ENCODE measurements at regions not wholly inside any gene's neighbourhood (a gene's known extent, or its start where the extent isn't known, plus 50 kb on each side); places are given as distances from the start of the nearest gene placed in this dataset.

DNA sequence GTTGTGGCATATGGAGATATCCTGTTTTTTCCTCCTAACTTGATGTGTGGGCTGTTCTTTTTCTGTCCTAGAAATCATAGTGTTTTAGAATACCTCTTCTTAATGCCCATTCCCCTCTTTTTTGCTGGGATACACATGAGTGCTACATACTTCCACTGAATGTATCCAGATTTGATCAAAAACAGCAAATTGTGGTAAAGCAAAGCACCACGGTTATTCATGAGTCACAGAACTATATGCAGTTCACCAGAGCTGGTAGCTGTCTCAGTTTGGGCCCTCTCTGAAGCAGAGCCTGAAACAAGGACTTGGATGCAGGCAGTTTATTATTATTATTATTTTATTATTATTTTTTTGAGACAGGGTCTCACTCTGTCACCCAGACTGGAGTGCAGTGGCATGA lies 69.9 kb upstream of the CTLA4 start (continued):
- no peak for TF ChIP-seq ZFP3 (CRISPR knock-in tag; IDR thresholded peaks at IDR 0.05)
- TF ChIP-seq CSDC2 (CRISPR knock-in tag; IDR thresholded peaks at IDR 0.05): no peak
- TF ChIP-seq, protein P1, sequence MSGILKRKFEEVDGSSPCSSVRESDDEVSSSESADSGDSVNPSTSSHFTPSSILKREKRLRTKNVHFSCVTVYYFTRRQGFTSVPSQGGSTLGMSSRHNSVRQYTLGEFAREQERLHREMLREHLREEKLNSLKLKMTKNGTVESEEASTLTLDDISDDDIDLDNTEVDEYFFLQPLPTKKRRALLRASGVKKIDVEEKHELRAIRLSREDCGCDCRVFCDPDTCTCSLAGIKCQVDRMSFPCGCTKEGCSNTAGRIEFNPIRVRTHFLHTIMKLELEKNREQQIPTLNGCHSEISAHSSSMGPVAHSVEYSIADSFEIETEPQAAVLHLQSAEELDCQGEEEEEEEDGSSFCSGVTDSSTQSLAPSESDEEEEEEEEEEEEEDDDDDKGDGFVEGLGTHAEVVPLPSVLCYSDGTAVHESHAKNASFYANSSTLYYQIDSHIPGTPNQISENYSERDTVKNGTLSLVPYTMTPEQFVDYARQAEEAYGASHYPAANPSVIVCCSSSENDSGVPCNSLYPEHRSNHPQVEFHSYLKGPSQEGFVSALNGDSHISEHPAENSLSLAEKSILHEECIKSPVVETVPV (CRISPR knock-in tag; IDR thresholded peaks at IDR 0.05): no peak
- no peak for TF ChIP-seq GLIS3 (CRISPR knock-in tag; IDR thresholded peaks at IDR 0.05)
- no peak for TF ChIP-seq ARNTL (CRISPR knock-in tag; IDR thresholded peaks at IDR 0.05; ENCODE audit: borderline replicate concordance, low read depth)
- no peak for TF ChIP-seq ZNF565 (CRISPR knock-in tag; conservative IDR thresholded peaks at IDR 0.05; ENCODE audit: low read depth)

DNA sequence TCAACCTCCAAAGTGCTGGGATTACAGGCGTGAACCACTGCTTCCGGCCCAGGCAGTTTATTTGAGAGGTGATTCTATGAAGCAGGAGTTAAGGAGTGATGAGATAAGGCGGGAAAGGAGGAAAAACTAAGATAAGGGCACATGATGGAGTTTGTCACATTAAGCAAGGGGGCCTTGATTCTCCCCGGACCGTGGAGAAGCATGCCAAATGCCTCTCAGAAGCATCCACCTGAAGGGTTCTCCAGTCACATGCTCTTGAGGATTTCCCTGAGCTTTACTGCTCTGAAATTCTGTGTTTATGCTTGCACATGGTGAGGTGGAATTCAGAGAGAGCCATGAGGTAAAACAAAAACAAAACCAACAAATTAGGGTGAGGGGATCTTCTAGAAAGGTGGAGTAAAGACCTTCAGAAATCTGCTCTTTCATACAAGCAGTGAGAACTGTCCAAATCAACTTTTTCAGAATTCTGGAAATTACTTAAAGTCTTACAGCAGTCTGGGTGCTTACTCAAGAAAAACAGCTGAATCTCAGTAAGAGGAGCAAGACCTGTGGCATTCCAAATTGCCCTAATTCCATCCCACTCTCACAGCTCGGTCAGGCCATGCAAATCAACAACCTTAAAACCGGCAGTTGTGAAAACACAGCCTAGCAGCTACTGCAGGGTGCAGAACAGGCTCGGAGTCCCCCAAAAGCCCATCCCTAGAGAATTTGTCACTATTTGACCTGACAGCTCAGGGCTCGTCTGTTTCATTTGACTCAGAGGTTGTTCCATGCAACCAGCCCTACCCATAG lies 69.1 kb upstream of the CTLA4 start:
- no peak for TF ChIP-seq CSDC2 (CRISPR knock-in tag; IDR thresholded peaks at IDR 0.05)
- TF ChIP-seq, protein P2, sequence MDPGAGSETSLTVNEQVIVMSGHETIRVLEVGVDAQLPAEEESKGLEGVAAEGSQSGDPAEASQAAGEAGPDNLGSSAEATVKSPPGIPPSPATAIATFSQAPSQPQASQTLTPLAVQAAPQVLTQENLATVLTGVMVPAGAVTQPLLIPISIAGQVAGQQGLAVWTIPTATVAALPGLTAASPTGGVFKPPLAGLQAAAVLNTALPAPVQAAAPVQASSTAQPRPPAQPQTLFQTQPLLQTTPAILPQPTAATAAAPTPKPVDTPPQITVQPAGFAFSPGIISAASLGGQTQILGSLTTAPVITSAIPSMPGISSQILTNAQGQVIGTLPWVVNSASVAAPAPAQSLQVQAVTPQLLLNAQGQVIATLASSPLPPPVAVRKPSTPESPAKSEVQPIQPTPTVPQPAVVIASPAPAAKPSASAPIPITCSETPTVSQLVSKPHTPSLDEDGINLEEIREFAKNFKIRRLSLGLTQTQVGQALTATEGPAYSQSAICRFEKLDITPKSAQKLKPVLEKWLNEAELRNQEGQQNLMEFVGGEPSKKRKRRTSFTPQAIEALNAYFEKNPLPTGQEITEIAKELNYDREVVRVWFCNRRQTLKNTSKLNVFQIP (CRISPR knock-in tag; IDR thresholded peaks at IDR 0.05; ENCODE audit: borderline replicate concordance, low read depth): no peak
- TF ChIP-seq BACH2 (CRISPR knock-in tag; IDR thresholded peaks at IDR 0.05; ENCODE audit: borderline replicate concordance): no peak
- TF ChIP-seq, protein P3, sequence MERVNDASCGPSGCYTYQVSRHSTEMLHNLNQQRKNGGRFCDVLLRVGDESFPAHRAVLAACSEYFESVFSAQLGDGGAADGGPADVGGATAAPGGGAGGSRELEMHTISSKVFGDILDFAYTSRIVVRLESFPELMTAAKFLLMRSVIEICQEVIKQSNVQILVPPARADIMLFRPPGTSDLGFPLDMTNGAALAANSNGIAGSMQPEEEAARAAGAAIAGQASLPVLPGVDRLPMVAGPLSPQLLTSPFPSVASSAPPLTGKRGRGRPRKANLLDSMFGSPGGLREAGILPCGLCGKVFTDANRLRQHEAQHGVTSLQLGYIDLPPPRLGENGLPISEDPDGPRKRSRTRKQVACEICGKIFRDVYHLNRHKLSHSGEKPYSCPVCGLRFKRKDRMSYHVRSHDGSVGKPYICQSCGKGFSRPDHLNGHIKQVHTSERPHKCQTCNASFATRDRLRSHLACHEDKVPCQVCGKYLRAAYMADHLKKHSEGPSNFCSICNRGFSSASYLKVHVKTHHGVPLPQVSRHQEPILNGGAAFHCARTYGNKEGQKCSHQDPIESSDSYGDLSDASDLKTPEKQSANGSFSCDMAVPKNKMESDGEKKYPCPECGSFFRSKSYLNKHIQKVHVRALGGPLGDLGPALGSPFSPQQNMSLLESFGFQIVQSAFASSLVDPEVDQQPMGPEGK (CRISPR knock-in tag; IDR thresholded peaks at IDR 0.05; ENCODE audit: borderline replicate concordance): no peak
- no peak for TF ChIP-seq ZNF8 (CRISPR knock-in tag; IDR thresholded peaks at IDR 0.05)
- no peak for TF ChIP-seq RARB (CRISPR knock-in tag; IDR thresholded peaks at IDR 0.05)
- TF ChIP-seq, protein P4, sequence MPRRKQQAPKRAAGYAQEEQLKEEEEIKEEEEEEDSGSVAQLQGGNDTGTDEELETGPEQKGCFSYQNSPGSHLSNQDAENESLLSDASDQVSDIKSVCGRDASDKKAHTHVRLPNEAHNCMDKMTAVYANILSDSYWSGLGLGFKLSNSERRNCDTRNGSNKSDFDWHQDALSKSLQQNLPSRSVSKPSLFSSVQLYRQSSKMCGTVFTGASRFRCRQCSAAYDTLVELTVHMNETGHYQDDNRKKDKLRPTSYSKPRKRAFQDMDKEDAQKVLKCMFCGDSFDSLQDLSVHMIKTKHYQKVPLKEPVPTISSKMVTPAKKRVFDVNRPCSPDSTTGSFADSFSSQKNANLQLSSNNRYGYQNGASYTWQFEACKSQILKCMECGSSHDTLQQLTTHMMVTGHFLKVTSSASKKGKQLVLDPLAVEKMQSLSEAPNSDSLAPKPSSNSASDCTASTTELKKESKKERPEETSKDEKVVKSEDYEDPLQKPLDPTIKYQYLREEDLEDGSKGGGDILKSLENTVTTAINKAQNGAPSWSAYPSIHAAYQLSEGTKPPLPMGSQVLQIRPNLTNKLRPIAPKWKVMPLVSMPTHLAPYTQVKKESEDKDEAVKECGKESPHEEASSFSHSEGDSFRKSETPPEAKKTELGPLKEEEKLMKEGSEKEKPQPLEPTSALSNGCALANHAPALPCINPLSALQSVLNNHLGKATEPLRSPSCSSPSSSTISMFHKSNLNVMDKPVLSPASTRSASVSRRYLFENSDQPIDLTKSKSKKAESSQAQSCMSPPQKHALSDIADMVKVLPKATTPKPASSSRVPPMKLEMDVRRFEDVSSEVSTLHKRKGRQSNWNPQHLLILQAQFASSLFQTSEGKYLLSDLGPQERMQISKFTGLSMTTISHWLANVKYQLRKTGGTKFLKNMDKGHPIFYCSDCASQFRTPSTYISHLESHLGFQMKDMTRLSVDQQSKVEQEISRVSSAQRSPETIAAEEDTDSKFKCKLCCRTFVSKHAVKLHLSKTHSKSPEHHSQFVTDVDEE (CRISPR knock-in tag; IDR thresholded peaks at IDR 0.05): no peak
- TF ChIP-seq ZNF565 (CRISPR knock-in tag; conservative IDR thresholded peaks at IDR 0.05; ENCODE audit: low read depth): no peak
- TF ChIP-seq ISL1 (CRISPR knock-in tag; IDR thresholded peaks at IDR 0.05): no peak
- no peak for TF ChIP-seq SNAI2 (CRISPR knock-in tag; IDR thresholded peaks at IDR 0.05)
- TF ChIP-seq, protein P1 (CRISPR knock-in tag; IDR thresholded peaks at IDR 0.05): no peak
- TF ChIP-seq TCF4 (CRISPR knock-in tag; IDR thresholded peaks at IDR 0.05; ENCODE audit: borderline replicate concordance): no peak
- no peak for TF ChIP-seq ZC3H10 (CRISPR knock-in tag; IDR thresholded peaks at IDR 0.05)
- TF ChIP-seq, protein P5, sequence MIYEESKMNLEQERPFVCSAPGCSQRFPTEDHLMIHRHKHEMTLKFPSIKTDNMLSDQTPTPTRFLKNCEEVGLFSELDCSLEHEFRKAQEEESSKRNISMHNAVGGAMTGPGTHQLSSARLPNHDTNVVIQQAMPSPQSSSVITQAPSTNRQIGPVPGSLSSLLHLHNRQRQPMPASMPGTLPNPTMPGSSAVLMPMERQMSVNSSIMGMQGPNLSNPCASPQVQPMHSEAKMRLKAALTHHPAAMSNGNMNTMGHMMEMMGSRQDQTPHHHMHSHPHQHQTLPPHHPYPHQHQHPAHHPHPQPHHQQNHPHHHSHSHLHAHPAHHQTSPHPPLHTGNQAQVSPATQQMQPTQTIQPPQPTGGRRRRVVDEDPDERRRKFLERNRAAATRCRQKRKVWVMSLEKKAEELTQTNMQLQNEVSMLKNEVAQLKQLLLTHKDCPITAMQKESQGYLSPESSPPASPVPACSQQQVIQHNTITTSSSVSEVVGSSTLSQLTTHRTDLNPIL (CRISPR knock-in tag; IDR thresholded peaks at IDR 0.05; ENCODE audit: low read depth): no peak
- ATAC-seq: no peak

DNA sequence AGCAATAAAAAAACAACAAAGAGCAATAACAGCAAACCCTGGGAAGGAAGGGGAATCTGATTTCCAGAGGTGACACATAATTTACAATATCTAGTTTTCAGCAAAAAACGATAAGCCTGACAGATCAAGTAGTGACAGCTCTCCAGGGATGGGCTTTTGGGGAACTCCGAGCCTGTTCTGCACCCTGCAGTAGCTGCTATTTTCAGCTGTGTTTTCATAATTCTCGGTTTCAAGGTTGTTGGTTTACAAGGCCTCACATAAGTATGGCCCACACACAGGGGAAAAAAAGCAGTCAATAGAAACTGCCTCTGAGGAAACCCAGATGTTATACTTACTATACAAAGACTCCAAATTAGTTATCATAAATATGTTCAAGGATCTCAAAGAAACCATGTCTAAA lies 67.7 kb upstream of the CTLA4 start:
- no peak for ATAC-seq
- TF ChIP-seq ESRRG (CRISPR knock-in tag; IDR thresholded peaks at IDR 0.05) (no peak), BACH2 (CRISPR knock-in tag; IDR thresholded peaks at IDR 0.05; ENCODE audit: borderline replicate concordance) (no peak), ISL1 (CRISPR knock-in tag; IDR thresholded peaks at IDR 0.05) (no peak), ZFP3 (CRISPR knock-in tag; IDR thresholded peaks at IDR 0.05) (no peak), RARB (CRISPR knock-in tag; IDR thresholded peaks at IDR 0.05) (no peak), CSDC2 (CRISPR knock-in tag; IDR thresholded peaks at IDR 0.05) (no peak)
- TF ChIP-seq, protein P1 (CRISPR knock-in tag; IDR thresholded peaks at IDR 0.05): no peak
- TF ChIP-seq, protein P4 (CRISPR knock-in tag; IDR thresholded peaks at IDR 0.05): no peak
- TF ChIP-seq, protein P2 (CRISPR knock-in tag; IDR thresholded peaks at IDR 0.05; ENCODE audit: borderline replicate concordance, low read depth): no peak
